T47D (cell line): ENCODE measurements at regions not wholly inside any gene's neighbourhood (a gene's known extent, or its start where the extent isn't known, plus 50 kb on each side); places are given as distances from the start of the nearest gene placed in this dataset.

ENCODE experiments used
- DNase-seq, 2 experiments: peaks; one replicate each; pipeline versions ENCODE4 v3.0.0 to v3.0.0-alpha.2; 2011 to 2012; ENCODE audit warnings: low read depth in 1 of 2, low spot score in 1 of 2
- JUND ChIP-seq: IDR thresholded peaks from 2 replicates; pipeline ENCODE4 v1.6.1; 2012; ENCODE audit warnings: low read depth
- in situ Hi-C: cut with HindIII; loops from 2 replicates; pipeline ENCODE4 v1.10.0; 2016; ENCODE audit warnings: low sequenced_read_pairs, low pct_unique_long_range_greater_than_20kb

GRCh38 chr14:87233806-87234384 is 759.1 kb downstream of the GALC start:
- no peak for DNase-seq
- in situ Hi-C loops, result no loop called here
- TF ChIP-seq JUND, result no peak

DNA sequence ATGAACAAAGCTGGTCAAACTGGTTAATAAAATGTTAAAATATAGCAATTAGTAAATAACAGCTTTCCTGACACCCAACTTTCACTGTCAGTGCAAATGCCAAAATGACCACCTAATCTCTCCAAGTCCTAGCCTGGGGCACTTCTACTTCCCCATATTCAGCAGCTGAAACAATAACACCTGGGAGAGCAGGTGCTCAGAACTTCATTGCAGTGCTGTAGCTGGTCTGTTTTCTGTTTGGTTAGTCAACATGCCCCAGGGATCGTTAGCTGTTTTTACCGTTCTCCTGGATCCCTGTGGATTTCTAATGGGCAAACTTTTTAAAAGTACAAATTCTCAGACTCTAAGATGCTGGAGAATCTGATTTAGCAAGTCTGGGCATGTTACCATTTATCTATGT is 759.7 kb downstream of the GALC start:
- TF ChIP-seq JUND, result 0 out of 2 replicates have a peak, but pooled peaks have one; percentile 3
- DNase-seq, result peak; percentile 34 to 97
- in situ Hi-C loops, result no loop called here

- DNase-seq, result no peak
- TF ChIP-seq JUND, result no peak
- in situ Hi-C loops, result no loop called here
Observed at GRCh38 chr14:87231336-87232026, 761.5 kb downstream of the GALC start.

- no peak for DNase-seq
- no peak for TF ChIP-seq JUND
- in situ Hi-C loops, result no loop called here
Observed at GRCh38 chr14:87230726-87231125, 762.3 kb downstream of the GALC start.

GRCh38 chr14:87229131-87229530 is 763.9 kb downstream of the GALC start:
- no peak for DNase-seq
- TF ChIP-seq JUND, result no peak
- in situ Hi-C loops, result no loop called here

DNA sequence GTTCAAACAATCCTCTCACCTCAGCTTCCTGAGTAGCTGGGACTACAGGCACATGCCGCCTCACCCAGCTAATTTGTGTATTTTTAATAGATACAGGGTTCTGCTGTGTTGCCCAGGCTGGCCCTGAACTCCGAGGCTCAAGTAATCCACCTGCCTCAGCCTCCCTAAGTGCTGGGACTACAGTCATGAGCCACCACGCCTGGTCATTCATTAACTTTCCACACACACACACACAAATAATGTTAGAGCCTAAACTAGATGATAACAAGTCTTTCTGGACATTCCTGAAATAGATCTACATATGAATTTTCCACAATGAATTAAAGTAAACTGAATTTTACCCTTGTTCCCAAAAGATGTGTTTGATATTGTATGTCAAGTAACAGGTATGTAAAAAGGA is 776.0 kb downstream of the GALC start:
- DNase-seq, result no peak
- in situ Hi-C loops, result no loop called here
- TF ChIP-seq JUND, result no peak

GRCh38 chr14:87214558-87214957 is 778.4 kb downstream of the GALC start:
- no peak for TF ChIP-seq JUND
- no peak for DNase-seq
- in situ Hi-C loops, result no loop called here

DNA sequence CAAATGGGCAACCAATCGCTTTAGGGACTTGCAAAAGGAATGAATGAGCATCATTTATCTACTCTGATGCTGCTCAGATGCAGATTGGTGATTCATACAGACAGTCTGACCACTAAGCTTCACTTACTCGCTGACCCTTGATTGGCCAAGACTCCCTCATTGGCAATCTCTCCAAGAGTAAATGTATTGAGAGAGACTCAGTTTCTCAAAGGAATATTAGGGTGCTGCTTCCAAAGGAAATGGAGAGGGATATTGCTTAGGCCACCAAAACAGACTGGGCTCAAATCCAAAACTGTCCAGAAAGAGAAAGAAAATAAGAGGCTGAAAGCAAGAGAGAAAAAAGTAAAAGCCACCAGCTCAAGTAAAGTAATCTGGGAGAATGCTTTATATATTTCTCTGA is 785.2 kb downstream of the GALC start:
- in situ Hi-C loops, result no loop called here
- no peak for TF ChIP-seq JUND
- no peak for DNase-seq

DNA sequence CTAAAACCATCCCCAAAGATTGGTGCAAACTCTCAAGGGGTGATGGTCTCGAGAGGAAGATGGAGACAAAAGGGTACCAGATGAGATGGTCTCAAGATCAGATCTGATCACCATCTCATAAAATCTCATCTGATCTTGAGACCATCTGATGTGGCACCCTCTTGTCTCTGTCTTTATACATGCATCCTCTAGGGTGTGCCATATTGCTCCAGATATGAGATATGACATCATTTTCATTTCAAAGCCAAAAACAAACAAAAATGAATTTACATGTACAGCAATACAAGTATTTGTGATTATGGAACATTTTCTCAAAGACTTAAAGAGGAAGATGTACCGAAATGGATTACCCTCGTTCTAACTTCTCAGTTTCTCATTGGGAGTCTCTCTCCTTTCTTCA is 787.2 kb downstream of the GALC start:
- TF ChIP-seq JUND, result no peak
- in situ Hi-C loops, result no loop called here
- DNase-seq, result no peak

DNA sequence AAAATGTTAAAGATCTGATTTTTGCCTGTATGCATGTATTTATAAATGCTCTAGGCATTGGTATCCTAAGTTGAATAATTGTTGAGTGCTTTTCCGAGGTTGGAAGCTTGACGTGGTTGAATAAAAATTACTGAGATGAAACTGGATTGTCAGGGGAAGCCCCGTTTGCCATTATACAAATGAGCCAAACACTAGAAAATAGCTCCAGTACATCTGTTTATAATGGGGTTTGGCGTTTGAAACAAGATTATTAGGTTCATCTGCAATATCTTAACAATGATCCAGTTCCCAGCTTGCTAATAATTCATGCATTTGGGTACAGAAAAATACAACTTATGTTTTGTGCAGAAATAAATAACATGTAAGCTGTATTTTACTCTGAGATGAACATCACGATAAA is 789.6 kb downstream of the GALC start:
- TF ChIP-seq JUND, result no peak
- in situ Hi-C loops, result no loop called here

GRCh38 chr14:87199381-87199780 is 793.6 kb downstream of the GALC start:
- no peak for DNase-seq
- no peak for TF ChIP-seq JUND
- in situ Hi-C loops, result no loop called here

More for the DNA sequence above, 789.6 kb downstream of the GALC start:
- DNase-seq, result no peak

- no peak for TF ChIP-seq JUND
- in situ Hi-C loops, result no loop called here
- no peak for DNase-seq
Observed at GRCh38 chr14:87196436-87196835, 796.5 kb downstream of the GALC start.

DNA sequence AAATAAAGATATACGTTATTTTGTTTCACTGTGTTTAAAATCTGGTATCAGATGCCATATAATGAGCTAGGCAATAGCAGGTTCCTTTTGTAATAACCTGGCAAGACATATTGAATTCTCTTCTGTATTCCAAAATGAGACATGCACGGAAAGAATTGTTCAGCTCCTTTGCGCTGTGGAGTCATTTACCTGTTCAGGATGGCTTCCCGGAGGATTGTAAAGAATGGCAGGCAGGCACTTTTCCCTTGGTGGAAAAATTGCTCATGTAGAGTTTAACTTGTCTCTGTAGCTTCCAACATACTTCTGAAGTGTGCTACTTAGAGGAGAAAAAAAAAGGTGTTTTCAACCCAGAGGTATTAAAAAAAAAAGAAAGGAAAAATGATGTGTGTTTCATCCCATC is 805.2 kb downstream of the GALC start:
- in situ Hi-C loops, result no loop called here
- DNase-seq, result no peak
- no peak for TF ChIP-seq JUND

GRCh38 chr14:87186737-87187136 is 806.2 kb downstream of the GALC start:
- in situ Hi-C loops, result no loop called here
- no peak for DNase-seq
- no peak for TF ChIP-seq JUND
